HG03469 (cell line): ENCODE measurements at regions not wholly inside any gene's neighbourhood (a gene's known extent, or its start where the extent isn't known, plus 50 kb on each side); places are given as distances from the start of the nearest gene placed in this dataset.

Experiments used
- ATAC-seq: cut with Tn5 transposase; IDR thresholded peaks from one replicate; pipeline ENCODE4 v1.9.1; 2021; ENCODE audit warnings: mild to moderate bottlenecking, moderate library complexity, moderate number of reproducible peaks; ENCODE audit not compliant: unreplicated experiment

DNA sequence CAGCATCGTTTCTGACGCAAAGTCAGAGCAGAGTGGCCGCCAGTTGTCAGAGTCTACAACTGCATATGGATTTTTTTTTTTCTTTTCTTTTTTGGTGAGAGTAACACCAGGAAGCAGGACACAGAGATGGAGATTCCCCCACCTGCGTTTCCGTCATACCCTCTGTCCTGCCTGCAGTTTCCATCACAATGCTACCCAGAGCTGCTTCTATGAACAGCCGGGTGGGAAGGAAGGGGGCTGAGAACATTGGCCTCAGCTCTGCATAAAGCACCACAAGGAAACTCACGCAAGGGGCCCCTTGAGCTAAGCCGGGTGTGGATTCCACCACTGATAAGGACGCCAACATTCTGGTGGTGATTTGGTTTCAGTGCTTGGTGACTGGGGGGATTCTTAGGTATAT lies 183.5 kb upstream of the AFDN start:
- no peak for ATAC-seq

- ATAC-seq, result no peak
These were observed 183.0 kb upstream of the AFDN start for GRCh38 chr6:167643716-167644115.

DNA sequence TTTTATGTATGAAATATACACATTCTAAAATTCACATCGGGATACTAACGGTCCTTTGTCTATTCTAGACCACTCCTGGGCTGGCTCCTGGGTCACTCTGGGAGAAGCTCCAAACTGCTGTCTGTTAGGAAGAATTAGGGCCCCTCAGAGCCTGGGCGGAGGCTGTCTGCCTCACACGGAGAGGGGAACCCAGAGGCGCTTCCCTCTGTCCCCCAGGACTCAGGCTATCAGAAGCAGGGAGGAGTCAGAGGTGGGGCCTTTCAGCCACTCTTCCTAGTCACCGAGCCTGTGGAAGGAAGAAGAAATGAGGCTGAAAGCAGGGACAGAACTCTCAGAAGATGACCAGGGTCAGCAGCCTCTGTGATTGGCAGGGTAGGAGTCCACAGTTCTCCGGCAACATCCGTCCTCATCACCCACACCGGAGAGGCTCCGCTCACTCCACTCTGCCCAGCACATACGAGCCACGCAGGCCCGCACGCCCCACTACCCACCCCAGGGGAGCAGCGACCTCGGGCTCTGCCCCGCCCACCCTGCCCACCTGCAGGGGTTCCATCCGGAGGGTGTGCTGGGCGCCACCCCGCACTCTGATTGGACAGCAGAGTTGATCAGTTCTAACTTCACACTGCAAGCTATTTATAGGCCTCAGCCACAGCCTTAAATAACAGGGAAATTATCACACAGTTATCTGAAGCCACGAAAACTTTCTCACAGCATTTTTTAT lies 182.1 kb upstream of the AFDN start:
- no peak for ATAC-seq

DNA sequence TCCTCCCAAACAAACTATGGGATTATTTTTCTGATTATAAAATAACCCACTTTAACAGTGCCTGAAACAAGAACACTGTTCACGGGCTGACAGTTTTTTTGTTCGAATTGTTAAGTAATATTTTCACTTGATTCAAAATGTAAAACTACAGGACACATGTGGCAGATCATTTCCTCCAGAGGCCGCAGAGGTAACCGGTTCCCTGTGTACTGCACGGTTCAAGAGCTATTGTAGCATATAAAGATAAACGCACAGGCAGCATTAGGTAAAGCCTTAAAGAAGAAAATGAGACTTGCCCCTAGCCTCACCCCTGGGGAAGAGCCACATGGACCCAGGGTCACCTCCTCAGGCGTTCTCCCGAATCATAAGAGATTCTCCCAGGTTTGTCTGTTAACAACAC lies 181.3 kb upstream of the AFDN start:
- no peak for ATAC-seq

- no peak for ATAC-seq
These were observed 179.4 kb upstream of the AFDN start for GRCh38 chr6:167647306-167647705.

DNA sequence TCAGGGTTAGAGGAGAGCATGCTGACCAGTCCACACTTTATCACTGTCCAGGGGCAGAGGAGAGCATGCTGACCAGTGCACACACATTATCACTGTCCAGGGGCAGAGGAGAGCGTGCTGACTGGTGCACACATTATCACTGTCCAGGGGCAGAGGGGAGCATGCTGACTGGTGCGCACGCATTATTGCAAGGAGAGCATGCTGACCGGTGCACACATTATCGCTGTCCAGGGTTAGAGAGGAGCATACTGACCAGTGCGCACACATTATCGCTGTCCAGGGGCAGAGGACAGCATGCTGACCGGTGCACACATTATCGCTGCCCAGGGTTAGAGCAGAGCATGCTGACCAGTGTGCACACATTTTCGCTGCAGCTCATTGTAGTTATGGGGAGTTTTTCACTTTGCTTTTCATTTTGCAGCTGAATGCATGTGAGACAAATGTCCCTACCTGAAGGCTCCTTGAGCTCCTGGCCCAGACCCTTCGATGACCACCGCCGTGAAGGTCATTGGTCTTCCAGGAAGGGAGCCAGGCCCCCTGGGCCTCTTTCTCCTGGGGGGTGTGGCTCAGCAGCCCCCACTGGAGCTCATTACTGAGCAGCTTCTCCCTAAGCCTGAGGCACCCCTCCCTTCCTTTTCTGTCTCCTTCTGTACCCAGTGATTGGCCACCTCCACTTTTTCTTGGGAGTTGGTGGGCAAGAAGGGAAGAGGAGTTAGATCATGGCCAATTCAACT lies 178.8 kb upstream of the AFDN start:
- no peak for ATAC-seq

GRCh38 chr6:167648501-167649278 lies 178.0 kb upstream of the AFDN start:
- no peak for ATAC-seq

- ATAC-seq, result no peak
These were observed 177.2 kb upstream of the AFDN start for GRCh38 chr6:167649476-167649875.

- ATAC-seq, result no peak
These were observed 175.9 kb upstream of the AFDN start for GRCh38 chr6:167650730-167651317.

GRCh38 chr6:167651318-167652041 lies 175.2 kb upstream of the AFDN start:
- no peak for ATAC-seq

- ATAC-seq, result no peak
These were observed 174.5 kb upstream of the AFDN start for GRCh38 chr6:167652042-167652700.

DNA sequence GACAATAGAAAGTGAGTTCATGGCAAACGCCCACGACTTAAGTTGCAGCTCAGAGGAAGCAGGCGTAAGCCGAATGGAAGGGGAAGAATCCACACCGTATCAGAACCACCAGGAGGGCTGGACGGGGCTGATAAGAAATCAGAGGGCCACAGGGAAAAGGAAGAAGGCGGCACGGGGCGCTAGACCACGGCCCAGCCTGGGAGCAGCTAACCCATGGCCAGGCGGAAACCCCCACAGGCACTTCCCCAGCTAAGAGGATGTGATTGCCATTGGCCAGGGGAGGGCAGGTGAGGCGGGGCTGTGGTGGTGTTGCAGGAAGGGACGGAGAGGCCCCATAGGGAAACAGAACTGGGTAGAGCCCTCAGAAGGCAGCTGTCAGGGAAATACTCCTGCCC lies 174.0 kb upstream of the AFDN start:
- ATAC-seq, result no peak

- no peak for ATAC-seq
These were observed 173.2 kb upstream of the AFDN start for GRCh38 chr6:167653561-167653960.

DNA sequence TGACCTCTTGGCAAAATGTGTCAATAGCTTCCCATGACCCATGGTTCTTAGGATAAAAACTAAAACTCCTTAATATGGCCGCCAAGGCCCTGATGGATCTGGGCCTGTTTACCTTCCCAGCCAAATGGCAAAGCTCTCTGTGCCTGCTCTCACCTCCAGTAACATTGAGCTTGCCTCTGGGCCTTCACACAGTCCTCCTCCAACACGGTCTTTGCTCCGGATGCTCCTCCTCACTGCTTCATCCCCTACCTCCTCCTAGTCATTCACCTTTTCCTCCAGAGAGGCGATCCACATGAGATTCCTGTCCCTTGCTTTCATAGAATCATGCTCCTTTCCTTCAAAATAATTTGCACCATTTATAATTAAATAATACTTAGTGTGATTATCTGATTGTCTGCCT lies 172.3 kb upstream of the AFDN start:
- ATAC-seq, result no peak

DNA sequence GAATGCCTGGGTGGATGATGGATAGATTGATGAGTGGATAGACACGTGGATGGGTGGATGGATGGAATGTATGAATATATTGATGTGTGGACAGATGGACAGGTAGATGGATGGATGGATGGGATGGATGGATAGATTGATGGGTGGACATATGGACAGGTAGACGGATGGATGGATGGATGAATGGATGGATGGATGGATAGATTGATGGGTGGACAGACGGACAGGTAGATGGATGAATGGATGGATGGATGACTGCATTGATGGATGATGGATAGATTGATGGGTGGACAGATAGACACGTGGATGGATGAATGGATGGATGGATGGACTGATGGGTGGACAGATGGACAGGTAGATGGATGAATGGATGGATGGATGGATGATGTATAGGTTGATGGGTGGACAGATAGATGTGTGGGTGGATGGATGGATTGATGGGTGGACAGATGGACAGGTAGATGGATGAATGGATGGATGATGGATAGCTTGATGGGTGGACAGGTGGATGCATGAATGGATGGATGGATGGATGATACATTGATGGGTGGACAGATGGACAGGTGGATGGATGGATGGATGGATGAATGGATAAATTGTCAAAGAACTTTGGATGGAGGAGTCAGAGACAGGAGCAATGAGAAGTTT lies 171.4 kb upstream of the AFDN start:
- no peak for ATAC-seq

DNA sequence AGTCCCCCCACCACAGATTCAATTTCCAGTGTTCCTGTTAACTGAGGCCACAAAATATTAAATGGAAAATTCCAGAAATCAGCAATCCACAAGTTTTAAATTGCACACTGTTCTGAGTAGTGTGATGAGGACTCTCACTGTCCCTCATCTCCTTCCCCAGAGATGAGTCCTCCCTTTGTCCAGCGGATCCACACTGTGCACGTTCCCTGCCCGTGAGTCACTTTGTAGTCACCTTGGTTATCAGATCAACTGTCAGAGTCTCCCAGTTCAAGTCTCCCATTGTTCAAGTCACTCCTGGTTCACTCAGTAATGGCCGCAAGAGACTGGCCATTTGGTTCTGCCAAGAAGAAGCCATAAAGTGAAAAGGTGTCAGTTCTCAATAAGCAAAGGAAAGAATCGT lies 168.6 kb upstream of the AFDN start:
- no peak for ATAC-seq

GRCh38 chr6:167659046-167659445 lies 167.7 kb upstream of the AFDN start:
- no peak for ATAC-seq

GRCh38 chr6:167660424-167660823 lies 166.3 kb upstream of the AFDN start:
- ATAC-seq, result no peak

DNA sequence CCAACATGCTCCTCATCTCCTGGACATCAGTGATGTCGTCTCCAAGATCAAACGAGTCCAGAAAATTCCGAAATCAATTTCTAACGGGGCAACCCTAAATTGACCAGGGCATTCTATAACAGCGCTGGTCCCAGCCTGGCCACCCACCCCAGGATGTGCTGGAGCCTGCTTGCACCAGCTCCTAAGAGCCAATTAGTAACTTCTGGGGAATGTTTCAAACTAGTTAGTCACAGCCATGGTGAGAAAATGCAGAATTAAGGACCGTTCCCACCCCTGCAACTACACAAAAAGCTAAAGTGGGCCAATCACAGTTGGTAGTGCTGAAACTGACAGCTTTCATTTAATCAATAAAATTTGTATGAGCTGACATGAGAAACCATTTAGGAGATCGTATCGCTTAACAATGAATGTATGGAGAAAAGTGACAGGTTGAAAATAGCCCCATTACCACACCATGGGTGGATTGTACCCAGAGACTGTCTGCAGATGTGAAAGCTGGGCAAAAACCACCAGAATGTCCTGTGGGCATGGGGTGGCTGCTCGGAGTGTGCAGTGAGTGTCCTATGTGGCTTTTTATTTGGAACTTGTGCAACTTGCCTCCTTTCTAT lies 165.7 kb upstream of the AFDN start:
- ATAC-seq, result no peak
